Pancreas (tissue), 10 donors: ENCODE measurements at regions not wholly inside any gene's neighbourhood (a gene's known extent, or its start where the extent isn't known, plus 50 kb on each side); places are given as distances from the start of the nearest gene placed in this dataset.
A peak's percentile ranks its signal among the peaks of the same experiment; 100 is the strongest.

ENCODE experiments used
- ATAC-seq, 4 donors: fragments of 200-7000 bp; cut with Tn5 transposase; one replicate each; pipeline versions ENCODE4 v1.8.0 to v1.9.1; 2020; ENCODE audit warnings: mild to moderate bottlenecking in 4 of 4, moderate library complexity in 4 of 4
- DNase-seq, 6 donors: peaks; one replicate each; pipeline ENCODE4 v3.0.0-alpha.2; 2020
- FAIRE-seq: peaks from 2 replicates; lab custom pipeline; 2012; peaks lifted over from hg19 to GRCh38; lab: Jason Lieb, UNC
- H3K27ac ChIP-seq, 4 donors: fragments of 200-600 bp; sonication (generic); 1 replicate in 3 of 4; 2 replicates in 1 of 4; pipeline versions ENCODE4 v1.5.0 to v1.8.0; 2020
- H3K27me3 ChIP-seq, 4 donors: fragments of 200-600 bp; one replicate each; pipeline ENCODE4 v1.8.0; 2021
- H3K36me3 ChIP-seq, 3 donors: fragments of 200-600 bp; sonication (generic) in 1 of 3; one replicate each; pipeline versions ENCODE4 v1.5.0 to v1.8.0; 2020 to 2021
- H3K4me1 ChIP-seq, 3 donors: fragments of 200-600 bp; one replicate each; pipeline ENCODE4 v1.8.0; 2021
- H3K4me3 ChIP-seq, 4 donors: fragments of 200-600 bp; sonication (generic) in 2 of 4; one replicate each; pipeline versions ENCODE4 v1.5.0 to v1.8.0; 2020 to 2021
- H3K9me3 ChIP-seq, 4 donors: fragments of 200-600 bp; one replicate each; pipeline ENCODE4 v1.8.0; 2021
- WGBS, 2 donors: extraction: QIAGEN DNeasy Blood & Tissue Kit; methylation state at CpG; one replicate each; pipeline ENCODE4 v1.1.7; 2013; 5-methylcytosine and 5-hydroxymethylcytosine counted together
- intact Hi-C, 3 donors: fragments of 100-400 bp; cut with DNase I; formaldehyde crosslinking; loops; one replicate each; pipeline versions ENCODE4 v1.11.1 to v1.14.2; 2022
- TF ChIP-seq, protein P1 (sequence below), 4 donors: fragments of 200-600 bp; sonication (generic) in 3 of 4; IDR thresholded peaks; one replicate each; pipeline versions ENCODE4 v1.5.0 to v1.8.0; 2021; ENCODE audit warnings: antibody characterized with exemption in 4 of 4
- donor health status: healthy with polysubstance abuse.
- donor health status: DM: no; HTN: no; CAD: no; lungs with moderate emphysema.
- donor health status: DM: no; HTN: no; CAD: no.
- donor health status: control.
- donor health status: control.
- donor health status: Bipolar disorder and iron deficiency.
- donor health status: DM: yes; HTN: yes; CAD: no.
- donor health status: DM: no; HTN: no; CAD: no.
- donor health status: DM: no; HTN: no; CAD: no.
- donor health status: DM: yes; HTN: yes; CAD: no.

DNA sequence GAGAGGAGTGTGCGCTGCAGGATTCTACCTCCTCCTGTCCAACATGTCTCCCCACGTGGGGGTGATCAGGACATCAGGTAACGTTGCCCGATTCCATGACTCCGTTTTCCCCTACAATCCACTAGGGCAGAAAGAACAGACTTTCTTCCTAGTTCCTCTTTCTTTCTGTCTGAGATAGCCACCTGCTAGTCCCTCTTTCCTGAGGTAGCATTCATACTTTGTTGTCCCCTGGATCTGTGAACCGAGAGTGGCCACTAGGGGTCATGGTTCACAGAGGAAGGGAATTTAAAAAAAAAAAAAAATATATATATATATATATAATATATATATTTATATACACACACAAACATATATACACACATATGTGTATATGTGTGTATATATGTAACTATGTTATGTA, 210.0 kb upstream of the ZNF521 start:
- DNase-seq (no peak), ATAC-seq (no peak), FAIRE-seq (no peak)
- TF ChIP-seq, protein P1, sequence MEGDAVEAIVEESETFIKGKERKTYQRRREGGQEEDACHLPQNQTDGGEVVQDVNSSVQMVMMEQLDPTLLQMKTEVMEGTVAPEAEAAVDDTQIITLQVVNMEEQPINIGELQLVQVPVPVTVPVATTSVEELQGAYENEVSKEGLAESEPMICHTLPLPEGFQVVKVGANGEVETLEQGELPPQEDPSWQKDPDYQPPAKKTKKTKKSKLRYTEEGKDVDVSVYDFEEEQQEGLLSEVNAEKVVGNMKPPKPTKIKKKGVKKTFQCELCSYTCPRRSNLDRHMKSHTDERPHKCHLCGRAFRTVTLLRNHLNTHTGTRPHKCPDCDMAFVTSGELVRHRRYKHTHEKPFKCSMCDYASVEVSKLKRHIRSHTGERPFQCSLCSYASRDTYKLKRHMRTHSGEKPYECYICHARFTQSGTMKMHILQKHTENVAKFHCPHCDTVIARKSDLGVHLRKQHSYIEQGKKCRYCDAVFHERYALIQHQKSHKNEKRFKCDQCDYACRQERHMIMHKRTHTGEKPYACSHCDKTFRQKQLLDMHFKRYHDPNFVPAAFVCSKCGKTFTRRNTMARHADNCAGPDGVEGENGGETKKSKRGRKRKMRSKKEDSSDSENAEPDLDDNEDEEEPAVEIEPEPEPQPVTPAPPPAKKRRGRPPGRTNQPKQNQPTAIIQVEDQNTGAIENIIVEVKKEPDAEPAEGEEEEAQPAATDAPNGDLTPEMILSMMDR (IDR thresholded peaks at IDR 0.05) = peak in 1 of 4 donors; percentile 7
- H3K36me3 ChIP-seq = no peaks in the 10 kb centered on the region
- 45 to 48% methylated on average over 6 of the region's 6 CpGs for WGBS, 2 donors
- no peaks in the 10 kb centered on the region for H3K9me3 ChIP-seq
- intact Hi-C loops = no loop called here
- H3K27me3 ChIP-seq = no peaks in the 10 kb centered on the region
- H3K4me3 ChIP-seq = no peak overlapping the region
- H3K27ac ChIP-seq = no peak overlapping the region
- no peaks in the 10 kb centered on the region for H3K4me1 ChIP-seq

DNA sequence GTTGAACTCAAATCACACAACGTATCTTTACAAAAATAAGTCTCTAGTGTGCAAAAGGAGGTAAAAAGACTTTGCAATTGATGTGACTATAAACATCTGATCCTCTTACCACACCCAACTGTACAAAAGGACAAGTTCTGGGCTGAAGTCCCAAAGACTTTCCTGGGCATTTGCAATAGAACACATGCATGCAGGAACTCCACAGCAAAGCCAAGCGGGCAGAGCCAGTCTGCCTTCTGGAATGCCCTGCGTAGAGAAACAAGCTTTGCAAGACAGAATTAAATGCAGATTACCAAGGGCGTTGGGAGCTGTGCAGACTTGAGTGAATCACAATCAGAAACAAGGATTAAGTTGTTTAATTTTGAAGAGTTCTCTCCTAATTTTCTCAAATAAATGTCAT, 208.4 kb upstream of the ZNF521 start:
- Histone ChIP-seq H3K27me3 (no peaks in the 10 kb centered on the region), H3K4me1 (no peaks in the 10 kb centered on the region), H3K27ac (no peak overlapping the region), H3K9me3 (no peaks in the 10 kb centered on the region), H3K4me3 (no peak overlapping the region), H3K36me3 (no peaks in the 10 kb centered on the region)
- no peak for DNase-seq
- no peak for FAIRE-seq
- 53 to 63% methylated on average over 4 of the region's 4 CpGs for WGBS, 2 donors
- ATAC-seq = no peak
- TF ChIP-seq, protein P1 (IDR thresholded peaks at IDR 0.05) = no peak
- intact Hi-C loops = no loop called here

DNA sequence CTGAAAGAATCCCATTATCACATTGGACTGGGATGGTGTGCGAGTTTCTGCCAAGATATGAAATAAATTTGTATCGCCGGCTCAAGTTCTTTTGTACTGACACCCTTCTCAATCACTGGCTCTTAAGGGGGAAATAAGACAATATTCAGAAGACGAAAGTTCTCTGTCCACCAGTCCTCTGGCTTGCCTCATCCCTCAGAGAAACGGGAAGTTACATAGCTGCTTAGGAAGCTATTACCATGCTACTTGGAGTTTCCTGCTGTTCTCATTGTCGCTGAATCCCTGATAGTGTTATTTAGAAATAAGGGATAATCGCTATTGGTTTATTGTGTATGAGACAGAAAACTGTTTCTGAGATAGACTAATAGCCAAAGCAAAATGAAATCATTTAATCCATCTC, 205.0 kb upstream of the ZNF521 start:
- Histone ChIP-seq H3K9me3 (no peaks in the 10 kb centered on the region), H3K27ac (no peak overlapping the region), H3K4me1 (no peaks in the 10 kb centered on the region), H3K4me3 (no peak overlapping the region), H3K36me3 (no peaks in the 10 kb centered on the region), H3K27me3 (no peaks in the 10 kb centered on the region)
- TF ChIP-seq, protein P1 (IDR thresholded peaks at IDR 0.05) = no peak
- DNase-seq (no peak), ATAC-seq (no peak), FAIRE-seq (no peak)
- intact Hi-C loops = no loop called here
- WGBS, 2 donors = 53 to 65% methylated on average over 7 of the region's 7 CpGs

DNA sequence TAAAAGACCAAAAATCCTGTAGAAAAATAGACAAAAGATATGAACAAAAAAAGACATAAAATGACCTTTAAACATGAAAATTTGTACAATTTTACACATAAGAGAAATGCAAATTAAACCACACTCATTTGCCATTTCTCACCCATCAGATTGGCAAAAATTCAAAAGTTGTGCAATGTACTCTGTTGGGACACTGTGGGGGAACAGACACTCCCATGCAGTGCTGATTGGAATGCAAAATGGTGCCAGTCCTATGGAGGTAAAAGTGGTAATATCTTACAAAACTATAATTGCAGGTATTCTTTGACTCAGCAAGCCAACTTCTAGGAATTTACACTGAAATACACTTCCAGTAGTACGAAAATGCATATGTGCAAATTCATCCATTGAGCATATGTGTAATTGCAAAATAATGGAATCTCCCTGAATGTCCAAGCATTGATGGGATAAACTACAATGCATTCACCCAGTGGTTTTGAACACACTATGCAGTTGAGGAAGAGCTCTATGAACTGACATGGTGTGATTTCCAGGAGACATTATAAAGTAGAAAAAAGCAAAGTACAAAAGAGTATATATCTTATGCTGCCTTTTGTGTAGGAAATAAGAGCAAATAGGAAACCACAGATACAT, 201.8 kb upstream of the ZNF521 start:
- Histone ChIP-seq H3K4me1 (no peaks in the 10 kb centered on the region), H3K27ac (no peak overlapping the region), H3K9me3 (no peaks in the 10 kb centered on the region), H3K36me3 (no peaks in the 10 kb centered on the region), H3K4me3 (no peak overlapping the region), H3K27me3 (no peaks in the 10 kb centered on the region)
- TF ChIP-seq, protein P1 (IDR thresholded peaks at IDR 0.05) = no peak
- WGBS, 2 donors = 62 to 79% methylated on average over 1 of the region's 1 CpG
- ATAC-seq (no peak), FAIRE-seq (no peak), DNase-seq (no peak)
- intact Hi-C loops = no loop called here

GRCh38 chr18:25544546-25545287, 192.8 kb upstream of the ZNF521 start:
- TF ChIP-seq, protein P1 (IDR thresholded peaks at IDR 0.05) = no peak
- DNase-seq = no peak
- Histone ChIP-seq H3K4me1 (no peaks in the 10 kb centered on the region), H3K9me3 (no peaks in the 10 kb centered on the region), H3K27ac (no peak overlapping the region), H3K27me3 (no peaks in the 10 kb centered on the region), H3K4me3 (no peak overlapping the region), H3K36me3 (no peaks in the 10 kb centered on the region)
- intact Hi-C loops = no loop called here
- no peak for FAIRE-seq
- no peak for ATAC-seq
- 60 to 77% methylated on average over 2 of the region's 2 CpGs for WGBS, 2 donors
